ENCODE measurements at regions not wholly inside any gene's neighbourhood (a gene's known extent, or its start where the extent isn't known, plus 50 kb on each side); places are given as distances from the start of the nearest gene placed in this dataset.
A peak's percentile ranks its signal among the peaks of the same experiment; 100 is the strongest.

DNA sequence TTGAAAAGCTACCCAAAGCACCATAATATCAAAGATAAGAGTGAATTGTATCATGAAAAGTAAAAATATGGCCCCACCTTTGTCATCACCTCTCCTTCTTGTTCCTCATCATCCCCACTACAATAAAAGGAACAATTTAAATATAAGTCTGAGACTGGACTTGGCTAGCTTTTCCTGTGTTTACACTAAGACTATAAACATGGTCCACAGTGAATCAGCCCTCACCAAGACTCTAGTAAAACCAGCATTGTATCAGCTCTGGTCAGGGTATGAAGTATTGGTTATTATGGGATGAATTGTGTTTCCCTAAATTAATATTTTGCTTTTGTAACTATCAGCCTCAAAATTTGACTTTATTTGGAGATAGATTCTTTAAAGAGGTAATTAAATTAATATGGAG lies 105.4 kb downstream of the SLC25A46 start:
- Histone ChIP-seq H3K9me3 (ENCODE audit: insufficient read depth, low read length) (no peaks in the 10 kb centered on the region), H3K36me3 (replicated peaks; ENCODE audit: low read depth, low read length) (no peaks in the 10 kb centered on the region), H3K27ac (ENCODE audit: low read length) (no peak overlapping the region), H3K4me2 (ENCODE audit: low read length) (no peak overlapping the region), H2AFZ (ENCODE audit: low read depth, low read length) (no peak overlapping the region), H3K4me1 (ENCODE audit: low read length) (no peaks in the 10 kb centered on the region), H3K4me3 (ENCODE audit: low read length) (no peak overlapping the region), H3K27me3 (ENCODE audit: low read depth, low read length) (no peaks in the 10 kb centered on the region), H4K20me1 (ENCODE audit: insufficient read depth, low read length) (no peaks in the 10 kb centered on the region), H3K9ac (ENCODE audit: low read length) (no peak overlapping the region), H3K79me2 (ENCODE audit: low read length) (no peaks in the 10 kb centered on the region)
- TF ChIP-seq, protein P1, sequence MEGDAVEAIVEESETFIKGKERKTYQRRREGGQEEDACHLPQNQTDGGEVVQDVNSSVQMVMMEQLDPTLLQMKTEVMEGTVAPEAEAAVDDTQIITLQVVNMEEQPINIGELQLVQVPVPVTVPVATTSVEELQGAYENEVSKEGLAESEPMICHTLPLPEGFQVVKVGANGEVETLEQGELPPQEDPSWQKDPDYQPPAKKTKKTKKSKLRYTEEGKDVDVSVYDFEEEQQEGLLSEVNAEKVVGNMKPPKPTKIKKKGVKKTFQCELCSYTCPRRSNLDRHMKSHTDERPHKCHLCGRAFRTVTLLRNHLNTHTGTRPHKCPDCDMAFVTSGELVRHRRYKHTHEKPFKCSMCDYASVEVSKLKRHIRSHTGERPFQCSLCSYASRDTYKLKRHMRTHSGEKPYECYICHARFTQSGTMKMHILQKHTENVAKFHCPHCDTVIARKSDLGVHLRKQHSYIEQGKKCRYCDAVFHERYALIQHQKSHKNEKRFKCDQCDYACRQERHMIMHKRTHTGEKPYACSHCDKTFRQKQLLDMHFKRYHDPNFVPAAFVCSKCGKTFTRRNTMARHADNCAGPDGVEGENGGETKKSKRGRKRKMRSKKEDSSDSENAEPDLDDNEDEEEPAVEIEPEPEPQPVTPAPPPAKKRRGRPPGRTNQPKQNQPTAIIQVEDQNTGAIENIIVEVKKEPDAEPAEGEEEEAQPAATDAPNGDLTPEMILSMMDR (IDR thresholded peaks at IDR 0.05; ENCODE audit: low read depth, low read length): no peak
- no peak for TF ChIP-seq EZH2phosphoT487 (IDR thresholded peaks at IDR 0.05; ENCODE audit: low read depth)

DNA sequence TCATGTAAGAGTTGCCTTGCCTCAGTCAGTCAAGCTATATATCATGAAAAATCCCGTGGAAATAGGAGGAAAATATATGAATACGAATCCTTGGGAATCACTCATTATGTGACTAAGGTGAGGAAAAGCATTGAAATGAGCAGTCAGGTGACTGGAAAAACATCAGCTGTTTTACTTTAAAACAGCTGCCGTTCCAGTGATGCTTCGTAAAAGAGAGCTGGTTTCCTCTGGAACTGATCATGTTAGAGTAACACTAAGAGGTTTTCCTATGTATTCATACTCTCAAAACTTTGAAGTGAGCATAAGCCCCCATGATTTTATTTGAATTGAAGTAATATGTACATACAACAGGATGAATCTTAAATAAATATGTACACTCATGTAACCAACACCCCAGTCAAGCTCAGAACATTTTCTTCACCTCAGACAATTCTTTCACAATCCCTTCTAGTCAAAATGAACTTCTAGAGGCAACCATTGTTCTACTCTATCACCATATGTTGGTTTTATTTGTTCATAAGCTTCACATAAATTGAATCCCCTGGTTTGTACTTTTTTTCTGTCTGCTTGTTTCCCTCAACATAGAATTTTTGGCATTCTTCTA lies 107.7 kb downstream of the SLC25A46 start:
- Histone ChIP-seq H3K4me2 (ENCODE audit: low read length) (no peak overlapping the region), H3K4me1 (ENCODE audit: low read length) (peaks cover 5% of the 10 kb centered on the region), H3K27ac (ENCODE audit: low read length) (no peak overlapping the region), H3K27me3 (ENCODE audit: low read depth, low read length) (no peaks in the 10 kb centered on the region), H3K4me3 (ENCODE audit: low read length) (no peak overlapping the region), H3K36me3 (replicated peaks; ENCODE audit: low read depth, low read length) (no peaks in the 10 kb centered on the region), H3K9me3 (ENCODE audit: insufficient read depth, low read length) (no peaks in the 10 kb centered on the region), H3K79me2 (ENCODE audit: low read length) (no peaks in the 10 kb centered on the region), H3K9ac (ENCODE audit: low read length) (no peak overlapping the region), H2AFZ (ENCODE audit: low read depth, low read length) (no peak overlapping the region), H4K20me1 (ENCODE audit: insufficient read depth, low read length) (no peaks in the 10 kb centered on the region)
- TF ChIP-seq, protein P1 (IDR thresholded peaks at IDR 0.05; ENCODE audit: low read depth, low read length): no peak
- TF ChIP-seq EZH2phosphoT487 (IDR thresholded peaks at IDR 0.05; ENCODE audit: low read depth): no peak

DNA sequence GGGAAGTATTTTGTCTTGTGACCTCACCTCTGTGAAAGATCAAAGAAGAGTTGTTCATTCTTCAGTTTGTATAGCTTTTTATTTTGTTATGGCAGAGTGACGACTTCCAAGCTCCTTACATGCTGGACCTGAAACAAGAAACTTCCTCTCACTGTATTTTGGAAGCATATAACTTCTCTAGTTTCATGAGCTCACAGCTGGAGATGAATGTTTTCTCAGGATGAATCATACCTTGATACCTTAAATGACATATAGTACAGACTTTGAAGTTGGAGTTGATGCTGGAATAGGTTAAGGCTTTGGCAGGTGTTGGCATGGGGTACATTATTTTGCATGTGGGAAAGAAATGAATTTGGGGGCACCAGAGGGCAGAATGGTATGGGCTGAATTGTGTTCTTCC lies 112.5 kb downstream of the SLC25A46 start:
- no peaks in the 10 kb centered on the region for H3K9me3 ChIP-seq (ENCODE audit: insufficient read depth, low read length)
- peak overlapping the region; percentile 27; the same call in 1 of the 2 replicates for H3K4me2 ChIP-seq (ENCODE audit: low read length)
- no peaks in the 10 kb centered on the region for H3K36me3 ChIP-seq (replicated peaks; ENCODE audit: low read depth, low read length)
- peaks cover 18% of the 10 kb centered on the region for H3K4me1 ChIP-seq (ENCODE audit: low read length)
- H3K79me2 ChIP-seq (ENCODE audit: low read length): no peaks in the 10 kb centered on the region
- H3K4me3 ChIP-seq (ENCODE audit: low read length): no peak overlapping the region
- no peak overlapping the region for H2AFZ ChIP-seq (ENCODE audit: low read depth, low read length)
- H3K9ac ChIP-seq (ENCODE audit: low read length): no peak overlapping the region
- TF ChIP-seq, protein P1 (IDR thresholded peaks at IDR 0.05; ENCODE audit: low read depth, low read length): no peak
- TF ChIP-seq EZH2phosphoT487 (IDR thresholded peaks at IDR 0.05; ENCODE audit: low read depth): no peak
- no peaks in the 10 kb centered on the region for H4K20me1 ChIP-seq (ENCODE audit: insufficient read depth, low read length)
- no peaks in the 10 kb centered on the region for H3K27me3 ChIP-seq (ENCODE audit: low read depth, low read length)
- H3K27ac ChIP-seq (ENCODE audit: low read length): no peak overlapping the region

DNA sequence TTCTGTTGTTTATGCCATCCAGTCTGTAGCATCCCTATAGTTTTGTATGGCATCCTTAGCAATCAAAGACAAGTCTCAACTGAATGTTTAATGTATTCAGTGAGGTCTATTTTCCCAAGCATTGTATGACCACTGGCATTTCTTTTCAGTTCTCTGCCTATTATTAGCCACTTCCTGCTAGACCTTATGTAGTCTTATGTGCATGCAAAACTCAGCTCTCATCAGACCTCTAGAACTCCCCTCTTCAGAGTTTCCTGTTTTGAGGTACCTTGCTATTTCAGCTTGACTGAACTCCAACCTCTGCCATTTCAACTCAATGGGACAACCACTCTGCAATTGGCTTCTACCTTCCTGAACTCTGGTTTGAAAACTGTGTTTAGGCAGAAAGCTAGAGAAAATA lies 113.2 kb downstream of the SLC25A46 start:
- peak overlapping the region; percentile 27 for H3K4me2 ChIP-seq (ENCODE audit: low read length)
- H3K4me3 ChIP-seq (ENCODE audit: low read length): no peak overlapping the region
- no peak overlapping the region for H3K27ac ChIP-seq (ENCODE audit: low read length)

More for the DNA sequence above, 113.2 kb downstream of the SLC25A46 start:
- Histone ChIP-seq H3K79me2 (ENCODE audit: low read length) (no peaks in the 10 kb centered on the region), H4K20me1 (ENCODE audit: insufficient read depth, low read length) (no peaks in the 10 kb centered on the region), H3K9me3 (ENCODE audit: insufficient read depth, low read length) (no peaks in the 10 kb centered on the region), H3K4me1 (ENCODE audit: low read length) (peaks cover 18% of the 10 kb centered on the region), H3K27me3 (ENCODE audit: low read depth, low read length) (no peaks in the 10 kb centered on the region), H3K36me3 (replicated peaks; ENCODE audit: low read depth, low read length) (no peaks in the 10 kb centered on the region), H2AFZ (ENCODE audit: low read depth, low read length) (no peak overlapping the region), H3K9ac (ENCODE audit: low read length) (no peak overlapping the region)
- TF ChIP-seq, protein P1 (IDR thresholded peaks at IDR 0.05; ENCODE audit: low read depth, low read length): no peak
- no peak for TF ChIP-seq EZH2phosphoT487 (IDR thresholded peaks at IDR 0.05; ENCODE audit: low read depth)
